Stomach (tissue), 4 donors: ENCODE measurements at regions not wholly inside any gene's neighbourhood (a gene's known extent, or its start where the extent isn't known, plus 50 kb on each side); places are given as distances from the start of the nearest gene placed in this dataset.

ENCODE experiments used
- EP300 ChIP-seq: sonication (generic); formaldehyde crosslinking; IDR thresholded peaks from one replicate; pipeline ENCODE4 v1.6.1; 2017; ENCODE audit warnings: antibody characterized with exemption
- POLR2A ChIP-seq, 4 donors: fragments of 450-650 bp; IDR thresholded peaks; one replicate each; pipeline ENCODE4 v1.6.1; 2016; ENCODE audit warnings: antibody characterized with exemption in 4 of 4, control low read depth in 2 of 4, mild to moderate bottlenecking in 1 of 4, moderate library complexity in 1 of 4
- POLR2AphosphoS5 ChIP-seq, 3 donors: sonication (generic); formaldehyde crosslinking; IDR thresholded peaks; one replicate each; pipeline ENCODE4 v1.6.1; 2016; ENCODE audit warnings: antibody characterized with exemption in 3 of 3
- TF ChIP-seq, protein P1 (sequence below), 7 experiments: fragments of 450-650 bp in 4 of 7; fragments of 200-600 bp in 3 of 7; sonication (generic) in 3 of 7; IDR thresholded peaks; one replicate each; pipeline ENCODE4 v1.5.1; 2016 to 2019; ENCODE audit warnings: antibody characterized with exemption in 7 of 7, control low read depth in 2 of 7, mild to moderate bottlenecking in 1 of 7

DNA sequence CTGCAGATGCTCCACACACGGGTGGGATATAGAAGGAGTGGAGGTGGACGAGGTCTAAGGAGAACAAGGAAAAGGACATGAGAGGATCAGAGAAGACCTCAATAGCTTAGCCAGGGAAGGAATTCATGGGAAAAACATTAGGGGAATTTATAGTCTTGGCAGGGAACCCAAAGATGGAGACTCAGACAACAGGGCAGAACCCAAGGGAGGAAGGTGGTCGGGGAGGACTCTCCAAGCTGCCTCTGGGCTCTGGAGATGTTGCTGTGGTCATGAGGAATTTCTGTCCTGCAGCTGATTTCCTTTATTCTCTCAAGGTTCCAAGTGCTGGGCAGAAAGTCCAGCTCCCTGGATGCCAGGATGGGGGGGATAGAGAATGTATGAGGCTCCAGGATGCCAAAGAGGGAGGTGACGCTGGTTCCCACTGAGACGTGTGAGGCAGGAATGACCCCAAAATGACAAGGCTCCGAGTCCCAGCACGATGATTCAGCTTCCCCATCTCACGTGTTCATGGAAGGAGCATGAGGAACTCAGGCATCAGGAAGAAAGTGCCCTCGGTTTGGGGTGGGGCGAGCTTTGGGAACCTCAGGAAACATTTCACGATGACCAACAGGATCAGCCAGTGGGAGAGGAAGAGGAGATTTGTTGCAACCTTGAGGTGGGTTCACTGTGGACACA is 57.0 kb upstream of the PPP2R3B start:
- TF ChIP-seq POLR2A (IDR thresholded peaks at IDR 0.05) (no peak), EP300 (no peak), POLR2AphosphoS5 (IDR thresholded peaks at IDR 0.05) (no peak)
- TF ChIP-seq, protein P1, sequence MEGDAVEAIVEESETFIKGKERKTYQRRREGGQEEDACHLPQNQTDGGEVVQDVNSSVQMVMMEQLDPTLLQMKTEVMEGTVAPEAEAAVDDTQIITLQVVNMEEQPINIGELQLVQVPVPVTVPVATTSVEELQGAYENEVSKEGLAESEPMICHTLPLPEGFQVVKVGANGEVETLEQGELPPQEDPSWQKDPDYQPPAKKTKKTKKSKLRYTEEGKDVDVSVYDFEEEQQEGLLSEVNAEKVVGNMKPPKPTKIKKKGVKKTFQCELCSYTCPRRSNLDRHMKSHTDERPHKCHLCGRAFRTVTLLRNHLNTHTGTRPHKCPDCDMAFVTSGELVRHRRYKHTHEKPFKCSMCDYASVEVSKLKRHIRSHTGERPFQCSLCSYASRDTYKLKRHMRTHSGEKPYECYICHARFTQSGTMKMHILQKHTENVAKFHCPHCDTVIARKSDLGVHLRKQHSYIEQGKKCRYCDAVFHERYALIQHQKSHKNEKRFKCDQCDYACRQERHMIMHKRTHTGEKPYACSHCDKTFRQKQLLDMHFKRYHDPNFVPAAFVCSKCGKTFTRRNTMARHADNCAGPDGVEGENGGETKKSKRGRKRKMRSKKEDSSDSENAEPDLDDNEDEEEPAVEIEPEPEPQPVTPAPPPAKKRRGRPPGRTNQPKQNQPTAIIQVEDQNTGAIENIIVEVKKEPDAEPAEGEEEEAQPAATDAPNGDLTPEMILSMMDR (IDR thresholded peaks at IDR 0.05) = no peak
